ENCODE measurements at regions not wholly inside any gene's neighbourhood (a gene's known extent, or its start where the extent isn't known, plus 50 kb on each side); places are given as distances from the start of the nearest gene placed in this dataset.

- DNase-seq, result no peak
- H3K27me3 ChIP-seq (ENCODE audit: control insufficient read depth, insufficient read depth, low read length), result no peaks in the 10 kb centered on the region
- no peaks in the 10 kb centered on the region for H3K4me1 ChIP-seq (ENCODE audit: control insufficient read depth, insufficient read depth, low read length)
- no peaks in the 10 kb centered on the region for H3K36me3 ChIP-seq (ENCODE audit: control insufficient read depth, insufficient read depth, low read length)
- no peak overlapping the region for H3K4me3 ChIP-seq (ENCODE audit: low read length)
- H3K27ac ChIP-seq (ENCODE audit: low read length), result no peak overlapping the region
- WGBS (ENCODE audit: insufficient coverage, low lambda C conversion rate), result 83% methylated on average over 1 of the region's 2 CpGs
- no peaks in the 10 kb centered on the region for H3K9me3 ChIP-seq (ENCODE audit: control insufficient read depth, low read depth, low read length)
Measured at GRCh38 chr14:83395321-83395720, 1861.7 kb upstream of the SEL1L start.

GRCh38 chr14:83416476-83416875 is 1882.8 kb upstream of the SEL1L start:
- 100% methylated on average over 1 of the region's 2 CpGs for WGBS (ENCODE audit: insufficient coverage, low lambda C conversion rate)
- Histone ChIP-seq H3K9me3 (ENCODE audit: control insufficient read depth, low read depth, low read length) (no peaks in the 10 kb centered on the region), H3K4me1 (ENCODE audit: control insufficient read depth, insufficient read depth, low read length) (no peaks in the 10 kb centered on the region), H3K36me3 (ENCODE audit: control insufficient read depth, insufficient read depth, low read length) (no peaks in the 10 kb centered on the region), H3K27ac (ENCODE audit: low read length) (no peak overlapping the region), H3K27me3 (ENCODE audit: control insufficient read depth, insufficient read depth, low read length) (no peaks in the 10 kb centered on the region), H3K4me3 (ENCODE audit: low read length) (no peak overlapping the region)
- DNase-seq, result no peak

- Histone ChIP-seq H3K4me3 (ENCODE audit: low read length) (no peak overlapping the region), H3K27me3 (ENCODE audit: control insufficient read depth, insufficient read depth, low read length) (no peaks in the 10 kb centered on the region), H3K4me1 (ENCODE audit: control insufficient read depth, insufficient read depth, low read length) (no peaks in the 10 kb centered on the region), H3K27ac (ENCODE audit: low read length) (no peak overlapping the region), H3K9me3 (ENCODE audit: control insufficient read depth, low read depth, low read length) (no peaks in the 10 kb centered on the region), H3K36me3 (ENCODE audit: control insufficient read depth, insufficient read depth, low read length) (no peaks in the 10 kb centered on the region)
- WGBS (ENCODE audit: insufficient coverage, low lambda C conversion rate), result 93% methylated on average over 2 of the region's 4 CpGs
- no peak for DNase-seq
Measured at GRCh38 chr14:83419420-83419819, 1885.8 kb upstream of the SEL1L start.

- DNase-seq, result no peak
- Histone ChIP-seq H3K9me3 (ENCODE audit: control insufficient read depth, low read depth, low read length) (no peaks in the 10 kb centered on the region), H3K27me3 (ENCODE audit: control insufficient read depth, insufficient read depth, low read length) (no peaks in the 10 kb centered on the region), H3K4me3 (ENCODE audit: low read length) (no peak overlapping the region), H3K36me3 (ENCODE audit: control insufficient read depth, insufficient read depth, low read length) (no peaks in the 10 kb centered on the region), H3K4me1 (ENCODE audit: control insufficient read depth, insufficient read depth, low read length) (no peaks in the 10 kb centered on the region), H3K27ac (ENCODE audit: low read length) (no peak overlapping the region)
- WGBS (ENCODE audit: insufficient coverage, low lambda C conversion rate), result 65% methylated on average over 2 of the region's 2 CpGs
Measured at GRCh38 chr14:83421711-83422110, 1888.1 kb upstream of the SEL1L start.

- no peaks in the 10 kb centered on the region for H3K27me3 ChIP-seq (ENCODE audit: control insufficient read depth, insufficient read depth, low read length)
- DNase-seq, result no peak
- H3K9me3 ChIP-seq (ENCODE audit: control insufficient read depth, low read depth, low read length), result no peaks in the 10 kb centered on the region
- H3K27ac ChIP-seq (ENCODE audit: low read length), result no peak overlapping the region
- H3K4me1 ChIP-seq (ENCODE audit: control insufficient read depth, insufficient read depth, low read length), result no peaks in the 10 kb centered on the region
- no peak overlapping the region for H3K4me3 ChIP-seq (ENCODE audit: low read length)
- no peaks in the 10 kb centered on the region for H3K36me3 ChIP-seq (ENCODE audit: control insufficient read depth, insufficient read depth, low read length)
Measured at GRCh38 chr14:83425138-83425537, 1891.5 kb upstream of the SEL1L start.

GRCh38 chr14:83425706-83426105 is 1892.1 kb upstream of the SEL1L start:
- no peaks in the 10 kb centered on the region for H3K27me3 ChIP-seq (ENCODE audit: control insufficient read depth, insufficient read depth, low read length)
- no peak overlapping the region for H3K4me3 ChIP-seq (ENCODE audit: low read length)
- no peaks in the 10 kb centered on the region for H3K36me3 ChIP-seq (ENCODE audit: control insufficient read depth, insufficient read depth, low read length)
- no peak for DNase-seq
- no peak overlapping the region for H3K27ac ChIP-seq (ENCODE audit: low read length)
- H3K9me3 ChIP-seq (ENCODE audit: control insufficient read depth, low read depth, low read length), result no peaks in the 10 kb centered on the region
- no peaks in the 10 kb centered on the region for H3K4me1 ChIP-seq (ENCODE audit: control insufficient read depth, insufficient read depth, low read length)
- 90% methylated on average over 2 of the region's 2 CpGs for WGBS (ENCODE audit: insufficient coverage, low lambda C conversion rate)

GRCh38 chr14:83433618-83434017 is 1900.0 kb upstream of the SEL1L start:
- Histone ChIP-seq H3K27ac (ENCODE audit: low read length) (no peak overlapping the region), H3K4me1 (ENCODE audit: control insufficient read depth, insufficient read depth, low read length) (no peaks in the 10 kb centered on the region), H3K4me3 (ENCODE audit: low read length) (no peak overlapping the region), H3K9me3 (ENCODE audit: control insufficient read depth, low read depth, low read length) (no peaks in the 10 kb centered on the region), H3K36me3 (ENCODE audit: control insufficient read depth, insufficient read depth, low read length) (no peaks in the 10 kb centered on the region), H3K27me3 (ENCODE audit: control insufficient read depth, insufficient read depth, low read length) (no peaks in the 10 kb centered on the region)
- DNase-seq, result no peak
- WGBS (ENCODE audit: insufficient coverage, low lambda C conversion rate), result no CpG with 5 or more reads among the region's 1 CpG

- Histone ChIP-seq H3K4me1 (ENCODE audit: control insufficient read depth, insufficient read depth, low read length) (no peaks in the 10 kb centered on the region), H3K27me3 (ENCODE audit: control insufficient read depth, insufficient read depth, low read length) (no peaks in the 10 kb centered on the region), H3K9me3 (ENCODE audit: control insufficient read depth, low read depth, low read length) (no peaks in the 10 kb centered on the region), H3K36me3 (ENCODE audit: control insufficient read depth, insufficient read depth, low read length) (no peaks in the 10 kb centered on the region), H3K4me3 (ENCODE audit: low read length) (no peak overlapping the region), H3K27ac (ENCODE audit: low read length) (no peak overlapping the region)
- 100% methylated on average over 1 of the region's 2 CpGs for WGBS (ENCODE audit: insufficient coverage, low lambda C conversion rate)
- DNase-seq, result no peak
Measured at GRCh38 chr14:83441801-83442200, 1908.1 kb upstream of the SEL1L start.

GRCh38 chr14:83455561-83455960 is 1921.9 kb upstream of the SEL1L start:
- no peaks in the 10 kb centered on the region for H3K4me1 ChIP-seq (ENCODE audit: control insufficient read depth, insufficient read depth, low read length)
- no peak overlapping the region for H3K4me3 ChIP-seq (ENCODE audit: low read length)
- H3K9me3 ChIP-seq (ENCODE audit: control insufficient read depth, low read depth, low read length), result no peaks in the 10 kb centered on the region
- WGBS (ENCODE audit: insufficient coverage, low lambda C conversion rate), result 100% methylated on average over 1 of the region's 3 CpGs
- H3K27me3 ChIP-seq (ENCODE audit: control insufficient read depth, insufficient read depth, low read length), result no peaks in the 10 kb centered on the region
- DNase-seq, result no peak
- H3K36me3 ChIP-seq (ENCODE audit: control insufficient read depth, insufficient read depth, low read length), result no peaks in the 10 kb centered on the region
- H3K27ac ChIP-seq (ENCODE audit: low read length), result no peak overlapping the region

- H3K4me1 ChIP-seq (ENCODE audit: control insufficient read depth, insufficient read depth, low read length), result no peaks in the 10 kb centered on the region
- H3K4me3 ChIP-seq (ENCODE audit: low read length), result no peak overlapping the region
- no CpG with 5 or more reads among the region's 4 CpGs for WGBS (ENCODE audit: insufficient coverage, low lambda C conversion rate)
- H3K9me3 ChIP-seq (ENCODE audit: control insufficient read depth, low read depth, low read length), result no peaks in the 10 kb centered on the region
- DNase-seq, result no peak
- no peaks in the 10 kb centered on the region for H3K36me3 ChIP-seq (ENCODE audit: control insufficient read depth, insufficient read depth, low read length)
- no peak overlapping the region for H3K27ac ChIP-seq (ENCODE audit: low read length)
- no peaks in the 10 kb centered on the region for H3K27me3 ChIP-seq (ENCODE audit: control insufficient read depth, insufficient read depth, low read length)
Measured at GRCh38 chr14:83461521-83461920, 1927.9 kb upstream of the SEL1L start.

- DNase-seq, result no peak
- Histone ChIP-seq H3K27me3 (ENCODE audit: control insufficient read depth, insufficient read depth, low read length) (no peaks in the 10 kb centered on the region), H3K4me3 (ENCODE audit: low read length) (no peak overlapping the region), H3K9me3 (ENCODE audit: control insufficient read depth, low read depth, low read length) (no peaks in the 10 kb centered on the region), H3K27ac (ENCODE audit: low read length) (no peak overlapping the region), H3K36me3 (ENCODE audit: control insufficient read depth, insufficient read depth, low read length) (no peaks in the 10 kb centered on the region), H3K4me1 (ENCODE audit: control insufficient read depth, insufficient read depth, low read length) (no peaks in the 10 kb centered on the region)
- no CpG with 5 or more reads among the region's 3 CpGs for WGBS (ENCODE audit: insufficient coverage, low lambda C conversion rate)
Measured at GRCh38 chr14:83462759-83463158, 1929.1 kb upstream of the SEL1L start.
